Left ventricle myocardium superior (tissue), 1 donor: ENCODE measurements at regions not wholly inside any gene's neighbourhood (a gene's known extent, or its start where the extent isn't known, plus 50 kb on each side); places are given as distances from the start of the nearest gene placed in this dataset.
"Not testable (repeated sequence)": the region's sequence is repeated elsewhere in the genome, so short reads cannot be mapped to it uniquely, and the experiment has no call there.

Experiments
- ATAC-seq: fragments of 200-7000 bp; cut with Tn5 transposase; one replicate; pipeline ENCODE4 v1.9.1; 2020; ENCODE audit warnings: mild to moderate bottlenecking, moderate library complexity
- DNase-seq: peaks from one replicate; pipeline ENCODE4 v3.0.0-alpha.2; 2020
- intact Hi-C: fragments of 100-400 bp; cut with micrococcal nuclease; formaldehyde crosslinking; loops from one replicate; pipeline ENCODE4 v1.11.0; 2022
- donor health status: DM: no; HTN: yes; CAD: no; lungs with severe emphysema.

- intact Hi-C loops, result no loop called here
- ATAC-seq (no peak), DNase-seq (no peak)
Observed at GRCh38 chr6:1445650-1446330, 56.4 kb downstream of the FOXF2 start.

- DNase-seq (no peak), ATAC-seq (no peak)
- intact Hi-C loops, result no loop called here
Observed at GRCh38 chr6:1449896-1450295, 60.5 kb downstream of the FOXF2 start.

- intact Hi-C loops, result no loop called here
- DNase-seq (no peak), ATAC-seq (no peak)
Observed at GRCh38 chr6:1453024-1453423, 63.6 kb downstream of the FOXF2 start.

- DNase-seq, ATAC-seq, intact Hi-C loops: not testable (repeated sequence)
Observed at GRCh38 chr6:1456816-1457215, 67.4 kb downstream of the FOXF2 start.

GRCh38 chr6:1461207-1461606 lies 71.8 kb downstream of the FOXF2 start:
- ATAC-seq (no peak), DNase-seq (no peak)
- intact Hi-C loops, result no loop called here

GRCh38 chr6:1461736-1462135 lies 72.4 kb downstream of the FOXF2 start:
- DNase-seq, result no peak
- intact Hi-C loops, result no loop called here
- no peak for ATAC-seq

GRCh38 chr6:1463275-1463674 lies 73.9 kb downstream of the FOXF2 start:
- ATAC-seq (no peak), DNase-seq (no peak)
- intact Hi-C loops, result no loop called here

- ATAC-seq (no peak), DNase-seq (no peak)
- intact Hi-C loops, result no loop called here
Observed at GRCh38 chr6:1463751-1464426, 74.5 kb downstream of the FOXF2 start.

- no peak for ATAC-seq
- intact Hi-C loops, result no loop called here
- no peak for DNase-seq
Observed at GRCh38 chr6:1464781-1465370, 75.5 kb downstream of the FOXF2 start.

GRCh38 chr6:1468126-1468525 lies 78.8 kb downstream of the FOXF2 start:
- intact Hi-C loops, result no loop called here
- no peak for DNase-seq
- no peak for ATAC-seq

GRCh38 chr6:1470040-1470439 lies 80.7 kb downstream of the FOXF2 start:
- ATAC-seq, result no peak
- no peak for DNase-seq
- intact Hi-C loops, result no loop called here

- ATAC-seq (no peak), DNase-seq (no peak)
- intact Hi-C loops, result no loop called here
Observed at GRCh38 chr6:1472643-1473042, 83.3 kb downstream of the FOXF2 start.

- ATAC-seq, result no peak
- no peak for DNase-seq
- intact Hi-C loops, result no loop called here
Observed at GRCh38 chr6:1473166-1473565, 83.8 kb downstream of the FOXF2 start.

- DNase-seq (no peak), ATAC-seq (no peak)
- intact Hi-C loops, result no loop called here
Observed at GRCh38 chr6:1473598-1473997, 84.2 kb downstream of the FOXF2 start.

GRCh38 chr6:1474205-1474604 lies 84.8 kb downstream of the FOXF2 start:
- DNase-seq (no peak), ATAC-seq (no peak)
- intact Hi-C loops, result no loop called here

- intact Hi-C loops, result no loop called here
- no peak for DNase-seq
Observed at GRCh38 chr6:1475174-1475573, 85.8 kb downstream of the FOXF2 start.

GRCh38 chr6:1477432-1478090 lies 88.2 kb downstream of the FOXF2 start:
- intact Hi-C loops, result no loop called here
- ATAC-seq (no peak), DNase-seq (no peak)

More at GRCh38 chr6:1475174-1475573, 85.8 kb downstream of the FOXF2 start:
- no peak for ATAC-seq

GRCh38 chr6:1478163-1478826 lies 88.9 kb downstream of the FOXF2 start:
- DNase-seq, intact Hi-C loops, ATAC-seq: not testable (repeated sequence)

GRCh38 chr6:1479095-1479494 lies 89.7 kb downstream of the FOXF2 start:
- DNase-seq (no peak), ATAC-seq (peak; percentile 67)
- intact Hi-C loops, result no loop called here
